ENCODE measurements at regions not wholly inside any gene's neighbourhood (a gene's known extent, or its start where the extent isn't known, plus 50 kb on each side); places are given as distances from the start of the nearest gene placed in this dataset.

DNA sequence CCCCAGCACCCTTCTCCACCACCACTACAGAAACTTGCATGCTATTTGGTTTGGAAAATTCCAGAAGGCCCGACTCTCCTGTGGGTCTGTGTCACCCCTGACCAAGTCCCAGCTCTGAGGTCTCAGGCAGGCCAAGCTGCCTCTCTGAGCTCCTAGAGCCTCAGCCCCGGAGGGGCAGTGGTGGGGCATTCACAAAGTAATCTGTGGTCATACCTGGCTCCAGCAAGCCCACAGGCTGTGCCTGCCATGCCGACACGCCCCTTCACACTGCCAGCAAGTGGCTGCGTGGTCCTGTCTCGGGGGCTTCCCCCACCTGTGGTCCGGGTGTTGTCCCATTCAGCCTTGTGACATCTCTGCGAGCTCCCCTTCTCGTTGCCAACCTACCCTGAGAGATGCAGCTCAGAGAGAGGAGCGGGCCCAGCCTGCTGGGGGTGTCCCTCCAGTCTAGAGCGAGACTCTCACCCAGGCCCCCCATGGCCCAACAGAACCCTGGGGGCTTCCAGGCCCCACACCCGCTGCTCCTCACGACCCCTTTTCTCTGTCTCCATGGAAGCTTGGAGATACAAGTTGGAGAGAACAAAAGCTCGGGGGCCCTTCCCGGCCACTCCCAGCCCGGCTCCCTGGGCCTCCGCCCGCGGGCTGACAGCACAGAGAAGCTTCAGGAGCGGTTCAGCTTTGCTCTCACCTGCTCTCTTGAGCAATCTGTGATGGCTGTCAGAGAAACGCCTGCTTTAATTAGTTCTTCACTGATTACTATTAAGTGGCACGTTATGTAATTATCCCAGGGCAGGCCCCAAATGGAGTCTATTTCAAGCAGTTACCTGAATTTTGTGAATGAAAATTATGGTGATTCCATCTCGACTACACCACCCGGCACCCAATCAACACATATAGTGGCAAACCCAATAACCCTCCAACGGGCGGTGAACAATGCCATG, 147.7 kb upstream of the PHACTR3 start:
- no peak for DNase-seq (ENCODE audit: extremely low read depth in 1 of 4, low spot score in 3 of 4)
- BruUV-seq (replicated peaks) = no TSS peak
- Histone ChIP-seq H3K9me1 (ENCODE audit: control insufficient read depth, insufficient read depth, low read length) (no peaks in the 10 kb centered on the region), H3K79me2 (ENCODE audit: control insufficient read depth, insufficient read depth, low read length) (no peaks in the 10 kb centered on the region), H3K9ac (ENCODE audit: insufficient read depth in 1 of 2, low read depth in 2 of 2, low read length in 2 of 2) (no peak overlapping the region), H3K27me3 (ENCODE audit: control insufficient read depth in 2 of 2, insufficient read depth in 2 of 2, low read length in 2 of 2) (peaks cover 4 to 29% of the 10 kb centered on the region in 2 experiments; a peak in 4 of 5 replicates), H4K20me1 (replicated peaks; ENCODE audit: control insufficient read depth, insufficient read depth, low read length) (no peaks in the 10 kb centered on the region; the same call in 1 of the 2 replicates), H3K4me3 (no peak overlapping the region), H3K4me1 (replicated peaks in 1 of 2; ENCODE audit: control insufficient read depth in 2 of 2, insufficient read depth in 2 of 2, low read length in 2 of 2) (no peaks in the 10 kb centered on the region), H2AFZ (ENCODE audit: low read depth, low read length) (no peak overlapping the region), H3K27ac (ENCODE audit: extremely low read depth, low read depth, low read length) (no peak overlapping the region), H3K4me2 (ENCODE audit: insufficient read depth, low read length) (no peak overlapping the region), H3K36me3 (ENCODE audit: control insufficient read depth, insufficient read depth, low read length) (no peaks in the 10 kb centered on the region), H3K9me3 (replicated peaks; ENCODE audit: control insufficient read depth, insufficient read depth, low read depth, low read length) (no peaks in the 10 kb centered on the region)
- intact Hi-C loops (cut with micrococcal nuclease) (no loop called here), in situ Hi-C loops (cut with MboI) (no loop called here)
- no peak for FAIRE-seq
- CTCF ChIA-PET (ENCODE audit: low intra/inter-chr PET ratio) = interaction anchor here (0.7 to 1.1 kb wide), 3 partner anchors 369 to 586 kb away, joined by 3 read pairs; no protein-coding TSS in a partner anchor
- ATAC-seq = no peak
- POLR2A ChIA-PET = interaction anchor here (0.6 to 0.8 kb wide), 3 partner anchors 9 to 298 kb away, joined by 3 read pairs; no protein-coding TSS in a partner anchor
- WGBS (ENCODE audit: insufficient coverage, low coverage, missing lambda C conversion rate) = 2% methylated on average over 23 of the region's 26 CpGs
- TF ChIP-seq SIN3A (IDR thresholded peaks at IDR 0.05; ENCODE audit: borderline replicate concordance in 2 of 2, control insufficient read depth in 1 of 2, low read depth in 2 of 2, low read length in 2 of 2) (no peak), CTBP1 (IDR thresholded peaks at IDR 0.05; ENCODE audit: borderline replicate concordance) (no peak), XRCC4 (IDR thresholded peaks at IDR 0.05; ENCODE audit: extremely low read depth, insufficient read depth, insufficient read length) (no peak), ZSCAN29 (IDR thresholded peaks at IDR 0.05) (no peak)

Data from K562 (cell line).